ENCODE measurements at regions not wholly inside any gene's neighbourhood (a gene's known extent, or its start where the extent isn't known, plus 50 kb on each side); places are given as distances from the start of the nearest gene placed in this dataset.

DNA sequence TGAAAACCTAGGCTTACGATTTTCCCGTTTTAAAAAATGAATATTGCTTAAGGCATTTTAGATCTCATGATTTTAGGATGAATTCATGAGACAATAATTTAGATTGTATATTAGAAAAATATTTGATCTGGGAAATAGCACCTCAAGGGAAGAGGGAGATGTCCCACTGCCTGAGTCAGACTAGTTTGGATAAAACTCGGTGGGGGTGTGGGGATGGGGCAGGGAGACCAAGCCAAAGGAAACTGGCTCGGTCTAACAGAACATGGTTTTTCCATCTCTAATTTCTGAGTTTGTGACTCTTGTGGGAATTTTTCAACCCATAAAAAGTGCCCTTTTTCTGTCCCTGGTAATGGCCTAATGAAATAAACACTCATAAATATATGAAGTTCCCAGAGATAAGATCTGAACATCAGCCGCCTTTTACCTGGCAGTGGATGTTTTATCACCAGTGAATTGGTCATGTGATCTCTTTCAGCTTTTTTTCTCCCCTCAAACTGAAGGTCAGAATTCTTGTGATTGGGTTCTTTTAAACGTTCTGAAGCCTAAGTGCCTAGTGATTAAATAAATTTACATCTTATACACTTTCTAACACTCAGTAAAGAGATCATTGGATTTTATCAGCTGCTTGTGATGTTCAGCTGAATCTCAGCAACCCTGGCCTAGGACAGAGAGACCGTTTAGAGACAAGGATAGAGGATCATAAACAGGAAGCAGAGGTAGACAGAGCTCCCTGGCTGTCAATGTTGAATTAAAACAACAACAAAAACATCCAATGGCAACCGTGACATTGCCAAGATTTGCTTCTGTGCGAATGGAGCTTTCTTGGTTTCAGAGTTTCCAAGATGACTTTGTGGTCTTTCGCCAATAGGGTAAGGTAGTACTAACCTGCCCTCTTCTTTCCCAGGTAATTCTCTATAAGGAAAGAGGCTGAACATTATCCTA is 1038.2 kb downstream of the MCTP2 start:
- no peak for DNase-seq (ENCODE audit: extremely low read depth in 1 of 2, low read depth in 1 of 2)

DNA sequence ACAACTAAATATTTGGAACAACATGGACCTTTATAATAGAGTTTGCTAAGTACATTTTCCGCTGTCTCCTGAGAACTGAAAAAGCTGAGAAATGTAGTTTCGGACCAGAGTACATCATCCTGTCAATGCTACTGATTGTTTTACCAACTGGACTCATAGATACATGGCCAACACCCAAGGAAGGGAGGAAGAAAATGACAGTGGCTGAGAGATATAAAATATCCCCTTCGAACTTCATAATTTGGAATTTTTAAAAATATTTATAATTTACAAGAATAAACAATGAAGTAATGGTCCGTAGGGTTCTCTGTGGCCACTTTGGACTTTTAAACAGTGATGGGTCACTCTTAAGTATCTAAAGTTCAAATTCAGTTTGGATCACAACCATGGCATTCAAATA is 1042.7 kb downstream of the MCTP2 start:
- DNase-seq (ENCODE audit: extremely low read depth in 1 of 2, low read depth in 1 of 2): no peak

- DNase-seq (ENCODE audit: extremely low read depth in 1 of 2, low read depth in 1 of 2): no peak
Observed at GRCh38 chr15:95277266-95277665, 1045.9 kb downstream of the MCTP2 start.

- DNase-seq (ENCODE audit: extremely low read depth in 1 of 2, low read depth in 1 of 2): no peak
Observed at GRCh38 chr15:95278532-95279245, 1047.3 kb downstream of the MCTP2 start.

DNA sequence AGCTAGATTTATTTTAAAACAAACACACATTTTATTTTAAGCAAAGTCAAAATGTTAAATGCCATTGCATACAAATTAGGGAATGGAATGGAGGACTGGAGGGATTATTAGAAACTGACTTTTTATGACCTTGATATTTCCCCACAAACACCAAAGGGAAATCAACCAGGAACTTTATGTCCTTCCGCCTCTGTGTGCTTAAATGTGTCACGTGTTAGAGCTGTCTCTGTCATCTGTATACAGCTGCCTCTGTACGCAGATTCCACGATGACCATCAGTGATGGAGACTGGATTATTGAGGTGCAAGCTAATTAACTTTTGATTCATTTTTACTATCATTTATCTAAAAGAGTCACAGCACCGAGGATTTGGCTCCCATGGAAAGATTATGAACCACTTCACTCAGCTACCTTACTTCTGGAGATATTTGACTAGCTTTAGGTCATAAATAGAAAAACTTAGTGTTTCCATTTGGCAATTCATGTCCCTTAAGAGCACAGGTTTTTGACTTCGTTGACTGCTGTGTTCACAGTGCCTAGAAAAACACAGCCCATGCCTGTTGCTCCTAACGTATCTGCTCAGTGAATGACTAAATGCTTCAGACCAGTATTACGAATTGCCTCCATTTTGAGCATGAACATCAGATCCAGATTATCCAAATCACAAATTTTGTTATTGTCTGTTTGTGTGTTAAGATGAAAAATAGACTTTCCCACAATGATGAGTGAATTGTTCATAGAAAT is 1048.1 kb downstream of the MCTP2 start:
- DNase-seq (ENCODE audit: extremely low read depth in 1 of 2, low read depth in 1 of 2): no peak

- DNase-seq (ENCODE audit: extremely low read depth in 1 of 2, low read depth in 1 of 2): no peak
Observed at GRCh38 chr15:95280711-95281110, 1049.3 kb downstream of the MCTP2 start.

GRCh38 chr15:95281470-95281869 is 1049.0 kb upstream of the NR2F2 start:
- DNase-seq (ENCODE audit: extremely low read depth in 1 of 2, low read depth in 1 of 2): no peak

GRCh38 chr15:95284492-95284891 is 1046.0 kb upstream of the NR2F2 start:
- no peak for DNase-seq (ENCODE audit: extremely low read depth in 1 of 2, low read depth in 1 of 2)

GRCh38 chr15:95284933-95285421 is 1045.5 kb upstream of the NR2F2 start:
- DNase-seq (ENCODE audit: extremely low read depth in 1 of 2, low read depth in 1 of 2): no peak

DNA sequence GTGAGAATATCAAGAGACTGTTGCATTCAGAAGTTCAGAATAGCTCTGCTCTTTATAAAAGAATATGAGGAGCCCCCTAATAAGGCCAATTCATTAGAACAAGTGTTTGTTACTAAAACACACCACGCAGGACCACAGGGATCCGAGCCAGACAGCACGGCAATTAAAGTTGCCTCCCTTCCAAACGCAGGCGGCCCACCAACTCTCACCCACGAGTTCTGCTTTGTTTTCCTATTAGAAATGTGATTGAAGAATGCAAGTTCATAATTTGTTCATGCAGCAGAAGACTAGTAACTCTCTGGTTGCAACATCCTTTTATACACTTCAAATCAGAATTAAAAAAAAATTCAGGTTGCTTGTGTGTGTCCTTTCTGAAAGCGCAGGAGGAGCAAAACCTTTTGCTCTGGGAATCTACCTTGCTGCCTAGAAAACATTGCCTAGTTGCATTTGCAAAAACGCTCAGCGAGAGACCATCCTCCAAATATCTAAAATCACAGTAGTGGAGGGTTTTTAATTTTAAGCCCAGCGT is 1044.1 kb upstream of the NR2F2 start:
- no peak for DNase-seq (ENCODE audit: extremely low read depth in 1 of 2, low read depth in 1 of 2)

GRCh38 chr15:95287720-95288103 is 1042.8 kb upstream of the NR2F2 start:
- DNase-seq (ENCODE audit: extremely low read depth in 1 of 2, low read depth in 1 of 2): no peak

GRCh38 chr15:95288626-95289025 is 1041.9 kb upstream of the NR2F2 start:
- no peak for DNase-seq (ENCODE audit: extremely low read depth in 1 of 2, low read depth in 1 of 2)

GRCh38 chr15:95290176-95290974 is 1040.1 kb upstream of the NR2F2 start:
- DNase-seq (ENCODE audit: extremely low read depth in 1 of 2, low read depth in 1 of 2): no peak

DNA sequence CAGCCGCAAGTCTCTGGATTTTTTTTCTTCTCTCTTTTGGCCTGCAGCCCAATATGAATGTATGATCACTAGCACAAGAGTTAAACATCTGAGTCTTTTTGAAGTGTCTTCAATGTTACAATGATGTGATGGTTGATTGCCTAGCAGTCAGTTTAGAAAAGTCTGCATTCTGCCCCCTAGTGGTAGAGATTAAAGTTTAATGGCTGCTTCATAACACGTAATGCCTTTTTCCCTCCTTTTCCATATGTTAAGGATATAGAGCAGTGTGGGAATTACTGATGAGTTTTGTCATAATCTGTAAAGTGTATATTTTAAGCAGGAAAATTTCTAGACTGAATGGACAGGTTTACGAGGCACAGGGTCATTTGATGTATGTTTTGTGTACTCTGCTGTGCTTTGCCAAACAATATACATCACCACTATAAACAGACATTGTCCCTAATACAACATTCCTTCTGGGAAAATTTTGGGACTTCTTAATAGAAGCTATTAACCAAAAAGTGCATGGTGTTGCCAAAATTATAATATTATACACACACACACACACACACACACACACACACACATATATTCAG is 1038.5 kb upstream of the NR2F2 start:
- DNase-seq (ENCODE audit: extremely low read depth in 1 of 2, low read depth in 1 of 2): no peak

- no peak for DNase-seq (ENCODE audit: extremely low read depth in 1 of 2, low read depth in 1 of 2)
Observed at GRCh38 chr15:95292785-95293450, 1037.6 kb upstream of the NR2F2 start.

GRCh38 chr15:95293456-95294031 is 1037.0 kb upstream of the NR2F2 start:
- DNase-seq (ENCODE audit: extremely low read depth in 1 of 2, low read depth in 1 of 2): no peak

GRCh38 chr15:95295363-95295762 is 1035.1 kb upstream of the NR2F2 start:
- no peak for DNase-seq (ENCODE audit: extremely low read depth in 1 of 2, low read depth in 1 of 2)

DNA sequence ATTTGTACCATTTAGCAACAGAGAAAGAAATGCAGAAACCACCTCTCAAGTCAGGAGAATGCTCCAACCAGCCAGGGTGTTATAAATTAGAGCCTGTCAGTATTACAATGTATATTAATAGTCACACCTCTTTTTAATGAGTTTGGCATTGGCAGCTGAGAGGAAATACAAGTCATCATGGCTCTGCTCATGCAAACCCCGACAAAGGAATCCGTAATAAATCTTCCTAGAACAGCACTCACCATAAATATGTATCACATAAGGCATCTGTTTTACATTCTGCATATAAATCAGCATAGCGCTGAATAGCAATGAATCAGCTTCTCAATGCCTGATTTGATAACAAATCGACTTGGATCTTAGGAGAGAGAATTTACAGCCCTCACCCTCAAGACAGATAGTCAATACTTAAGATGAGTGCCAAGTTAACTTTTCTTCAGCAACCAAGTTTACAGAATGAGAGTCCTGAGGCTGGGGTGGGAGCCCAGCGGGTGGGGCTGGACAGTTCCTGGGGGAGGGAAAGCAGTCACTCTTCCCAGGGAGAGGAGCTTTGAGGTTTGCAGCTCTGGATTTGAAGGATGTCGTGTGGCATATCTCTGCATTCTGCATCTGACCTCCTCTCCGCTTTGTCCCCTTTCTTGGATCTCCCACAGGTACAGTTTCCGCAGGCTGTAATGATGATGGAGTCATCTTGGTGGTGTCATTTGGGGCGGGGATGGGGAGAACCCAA is 1034.4 kb upstream of the NR2F2 start:
- DNase-seq (ENCODE audit: extremely low read depth in 1 of 2, low read depth in 1 of 2): no peak
